HepG2 (cell line): ENCODE measurements at regions not wholly inside any gene's neighbourhood (a gene's known extent, or its start where the extent isn't known, plus 50 kb on each side); places are given as distances from the start of the nearest gene placed in this dataset.

Experiments used
- BRD4 ChIP-seq: sonication (generic); formaldehyde crosslinking; IDR thresholded peaks from 2 replicates; pipeline ENCODE4 v1.4.0; 2020; ENCODE audit warnings: missing genetic modification reagents
- CREM ChIP-seq, 2 experiments: sonication (generic) in 1 of 2; formaldehyde crosslinking in 1 of 2; IDR thresholded peaks; 2 replicates each; pipeline versions ENCODE4 v1.4.0 to v1.6.1; 2016 to 2020; ENCODE audit warnings: antibody characterized with exemption in 1 of 2, mild to moderate bottlenecking in 1 of 2, missing genetic modification reagents in 1 of 2
- HDAC6 ChIP-seq: fragments of 200-600 bp; sonication (generic); IDR thresholded peaks from 2 replicates; pipeline ENCODE4 v1.7.0; 2017; ENCODE audit warnings: mild to moderate bottlenecking, antibody characterized with exemption, low read length, low read depth
- ISL2 ChIP-seq: sonication (generic); formaldehyde crosslinking; IDR thresholded peaks from 2 replicates; pipeline ENCODE4 v1.5.0; 2020; ENCODE audit warnings: missing genetic modification reagents
- RAD21 ChIP-seq: fragments of 450-650 bp; formaldehyde crosslinking; IDR thresholded peaks from 2 replicates; pipeline ENCODE4 v1.5.0; 2020; ENCODE audit warnings: mild to moderate bottlenecking
- SIN3A ChIP-seq: IDR thresholded peaks from 2 replicates; pipeline ENCODE4 v1.6.1; 2011; ENCODE audit warnings: low read depth, mild to moderate bottlenecking, control low read depth, low read length, borderline replicate concordance
- TF ChIP-seq, protein P1 (sequence below): IDR thresholded peaks from 2 replicates; pipeline ENCODE4 v1.6.1; 2016; ENCODE audit warnings: low read depth, borderline replicate concordance
- TF ChIP-seq, protein P2 (sequence below): sonication (generic); formaldehyde crosslinking; IDR thresholded peaks from 2 replicates; pipeline ENCODE4 v1.5.0; 2020; ENCODE audit warnings: mild to moderate bottlenecking, missing genetic modification reagents, moderate library complexity
- TF ChIP-seq, protein P3 (sequence below): IDR thresholded peaks from 2 replicates; pipeline ENCODE4 v1.6.1; 2016; ENCODE audit warnings: low read depth

DNA sequence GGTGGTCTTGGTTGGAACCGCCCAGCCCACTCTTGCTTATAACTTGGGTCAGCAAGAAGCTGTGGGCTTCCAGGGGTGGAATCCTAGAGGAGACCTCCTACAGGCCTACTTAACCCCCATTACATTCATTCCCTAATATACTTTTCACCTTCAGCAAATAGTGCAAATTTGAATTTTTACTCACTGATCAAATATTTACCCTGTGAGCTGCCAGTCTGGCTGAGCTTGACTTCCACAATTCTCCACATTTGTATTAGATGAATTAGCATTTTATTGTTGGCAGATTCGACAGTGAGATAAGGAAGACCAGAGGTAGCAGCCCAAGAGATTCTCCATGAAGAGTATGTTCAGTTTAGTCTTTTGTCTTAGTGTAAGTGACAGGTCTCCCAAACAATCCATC, 199.6 kb downstream of the BCOR start:
- TF ChIP-seq CREM (IDR thresholded peaks at IDR 0.05) = no peak
- no peak for TF ChIP-seq CREM (CRISPR knock-in tag; IDR thresholded peaks at IDR 0.05)
- TF ChIP-seq, protein P1, sequence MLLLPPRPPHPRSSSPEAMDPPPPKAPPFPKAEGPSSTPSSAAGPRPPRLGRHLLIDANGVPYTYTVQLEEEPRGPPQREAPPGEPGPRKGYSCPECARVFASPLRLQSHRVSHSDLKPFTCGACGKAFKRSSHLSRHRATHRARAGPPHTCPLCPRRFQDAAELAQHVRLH (CRISPR knock-in tag) = no peak
- TF ChIP-seq, protein P2, sequence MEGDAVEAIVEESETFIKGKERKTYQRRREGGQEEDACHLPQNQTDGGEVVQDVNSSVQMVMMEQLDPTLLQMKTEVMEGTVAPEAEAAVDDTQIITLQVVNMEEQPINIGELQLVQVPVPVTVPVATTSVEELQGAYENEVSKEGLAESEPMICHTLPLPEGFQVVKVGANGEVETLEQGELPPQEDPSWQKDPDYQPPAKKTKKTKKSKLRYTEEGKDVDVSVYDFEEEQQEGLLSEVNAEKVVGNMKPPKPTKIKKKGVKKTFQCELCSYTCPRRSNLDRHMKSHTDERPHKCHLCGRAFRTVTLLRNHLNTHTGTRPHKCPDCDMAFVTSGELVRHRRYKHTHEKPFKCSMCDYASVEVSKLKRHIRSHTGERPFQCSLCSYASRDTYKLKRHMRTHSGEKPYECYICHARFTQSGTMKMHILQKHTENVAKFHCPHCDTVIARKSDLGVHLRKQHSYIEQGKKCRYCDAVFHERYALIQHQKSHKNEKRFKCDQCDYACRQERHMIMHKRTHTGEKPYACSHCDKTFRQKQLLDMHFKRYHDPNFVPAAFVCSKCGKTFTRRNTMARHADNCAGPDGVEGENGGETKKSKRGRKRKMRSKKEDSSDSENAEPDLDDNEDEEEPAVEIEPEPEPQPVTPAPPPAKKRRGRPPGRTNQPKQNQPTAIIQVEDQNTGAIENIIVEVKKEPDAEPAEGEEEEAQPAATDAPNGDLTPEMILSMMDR (CRISPR knock-in tag) = no peak
- no peak for TF ChIP-seq ISL2 (CRISPR knock-in tag)
- TF ChIP-seq BRD4 (CRISPR knock-in tag) = no peak
- no peak for TF ChIP-seq RAD21
- TF ChIP-seq HDAC6 = no peak
- TF ChIP-seq SIN3A = no peak
- TF ChIP-seq, protein P3, sequence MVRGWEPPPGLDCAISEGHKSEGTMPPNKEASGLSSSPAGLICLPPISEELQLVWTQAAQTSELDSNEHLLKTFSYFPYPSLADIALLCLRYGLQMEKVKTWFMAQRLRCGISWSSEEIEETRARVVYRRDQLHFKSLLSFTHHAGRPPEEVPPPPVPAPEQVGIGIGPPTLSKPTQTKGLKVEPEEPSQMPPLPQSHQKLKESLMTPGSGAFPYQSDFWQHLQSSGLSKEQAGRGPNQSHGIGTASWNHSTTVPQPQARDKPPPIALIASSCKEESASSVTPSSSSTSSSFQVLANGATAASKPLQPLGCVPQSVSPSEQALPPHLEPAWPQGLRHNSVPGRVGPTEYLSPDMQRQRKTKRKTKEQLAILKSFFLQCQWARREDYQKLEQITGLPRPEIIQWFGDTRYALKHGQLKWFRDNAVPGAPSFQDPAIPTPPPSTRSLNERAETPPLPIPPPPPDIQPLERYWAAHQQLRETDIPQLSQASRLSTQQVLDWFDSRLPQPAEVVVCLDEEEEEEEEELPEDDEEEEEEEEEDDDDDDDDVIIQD (CRISPR knock-in tag) = no peak
